ENCODE measurements at regions not wholly inside any gene's neighbourhood (a gene's known extent, or its start where the extent isn't known, plus 50 kb on each side); places are given as distances from the start of the nearest gene placed in this dataset.
"Not testable (repeated sequence)": the region's sequence is repeated elsewhere in the genome, so short reads cannot be mapped to it uniquely, and the experiment has no call there.

- Mint-ChIP-seq H3K27me3 (no peaks in the 10 kb centered on the region), H3K9me3 (no peaks in the 10 kb centered on the region), H3K36me3 (ENCODE audit: low read depth) (no peaks in the 10 kb centered on the region), H3K4me3 (no peak overlapping the region), H3K27ac (no peak overlapping the region), H3K4me1 (ENCODE audit: low read depth) (no peaks in the 10 kb centered on the region)
- intact Hi-C loops (cut with micrococcal nuclease), result no loop called here
Observed at GRCh38 chr13:109941221-109941620, 154.8 kb upstream of the IRS2 start.

DNA sequence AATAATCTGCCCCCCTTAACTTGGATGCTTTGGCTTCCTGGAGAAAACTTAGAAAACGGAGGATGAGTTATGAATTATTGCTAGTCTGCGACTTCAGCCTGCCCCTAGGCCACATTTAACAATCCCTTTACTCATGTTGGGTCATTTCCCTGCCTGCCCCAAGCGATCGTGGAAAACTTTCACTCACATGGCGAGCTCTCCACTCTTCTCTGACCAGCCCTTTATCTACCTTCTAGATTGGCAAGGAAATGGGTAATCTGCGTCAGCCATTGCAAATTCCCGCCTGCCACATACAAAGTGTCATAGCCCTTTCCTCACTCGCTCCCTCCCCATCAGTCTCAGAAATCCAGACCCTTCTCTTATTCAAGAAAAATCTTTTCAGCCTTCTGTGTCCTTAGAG is 154.3 kb upstream of the IRS2 start:
- no peak overlapping the region for H3K27ac Mint-ChIP-seq
- H3K36me3 Mint-ChIP-seq (ENCODE audit: low read depth), result no peaks in the 10 kb centered on the region
- H3K4me1 Mint-ChIP-seq (ENCODE audit: low read depth), result no peaks in the 10 kb centered on the region
- no peaks in the 10 kb centered on the region for H3K9me3 Mint-ChIP-seq
- intact Hi-C loops (cut with micrococcal nuclease), result no loop called here
- H3K27me3 Mint-ChIP-seq, result no peaks in the 10 kb centered on the region
- no peak overlapping the region for H3K4me3 Mint-ChIP-seq

DNA sequence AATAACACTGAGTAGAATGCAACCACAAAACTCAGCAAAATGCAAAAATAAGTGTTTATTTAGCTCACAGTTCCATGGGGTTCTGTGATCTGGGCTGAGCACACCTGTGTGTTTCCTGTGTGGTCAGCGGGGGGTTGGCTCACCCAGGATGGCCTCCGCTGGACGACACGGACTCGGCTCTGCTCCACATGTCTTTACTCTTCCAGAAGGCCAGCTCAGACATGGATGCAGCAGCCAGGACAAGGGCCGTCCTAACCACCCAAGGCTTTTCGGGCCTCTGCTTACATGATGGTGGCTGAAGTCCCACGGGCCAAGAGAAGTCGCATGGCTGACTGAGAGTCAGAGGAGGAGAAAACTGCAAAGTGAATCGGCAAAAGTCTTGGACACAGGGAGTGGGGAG is 153.5 kb upstream of the IRS2 start:
- Mint-ChIP-seq H3K4me1 (ENCODE audit: low read depth) (no peaks in the 10 kb centered on the region), H3K9me3 (no peaks in the 10 kb centered on the region), H3K36me3 (ENCODE audit: low read depth) (no peaks in the 10 kb centered on the region), H3K27ac (no peak overlapping the region), H3K4me3 (no peak overlapping the region), H3K27me3 (no peaks in the 10 kb centered on the region)
- intact Hi-C loops (cut with micrococcal nuclease), result no loop called here

DNA sequence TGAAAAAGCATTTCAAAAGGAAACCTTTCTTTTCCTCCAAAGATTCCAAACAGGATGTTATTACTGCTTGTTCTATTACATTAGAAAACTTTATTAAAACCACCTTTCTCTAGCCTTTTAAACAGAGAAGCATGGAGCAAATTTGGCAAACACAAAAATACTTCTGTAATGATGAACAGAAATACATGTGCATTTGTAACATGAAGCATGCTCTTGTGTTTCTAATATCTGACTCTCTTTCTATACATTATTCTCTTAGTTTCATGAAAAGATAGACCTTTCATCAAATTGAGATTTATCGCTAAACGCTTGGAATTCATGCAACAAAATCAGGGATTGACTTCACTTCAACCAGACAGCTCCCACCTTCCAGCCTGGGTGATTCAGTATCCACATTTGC is 152.8 kb upstream of the IRS2 start:
- H3K27ac Mint-ChIP-seq, result no peak overlapping the region
- H3K27me3 Mint-ChIP-seq, result no peaks in the 10 kb centered on the region
- H3K4me3 Mint-ChIP-seq, result no peak overlapping the region
- H3K9me3 Mint-ChIP-seq, result peaks cover 6% of the 10 kb centered on the region
- H3K36me3 Mint-ChIP-seq (ENCODE audit: low read depth), result no peaks in the 10 kb centered on the region
- H3K4me1 Mint-ChIP-seq (ENCODE audit: low read depth), result no peaks in the 10 kb centered on the region
- intact Hi-C loops (cut with micrococcal nuclease), result no loop called here

DNA sequence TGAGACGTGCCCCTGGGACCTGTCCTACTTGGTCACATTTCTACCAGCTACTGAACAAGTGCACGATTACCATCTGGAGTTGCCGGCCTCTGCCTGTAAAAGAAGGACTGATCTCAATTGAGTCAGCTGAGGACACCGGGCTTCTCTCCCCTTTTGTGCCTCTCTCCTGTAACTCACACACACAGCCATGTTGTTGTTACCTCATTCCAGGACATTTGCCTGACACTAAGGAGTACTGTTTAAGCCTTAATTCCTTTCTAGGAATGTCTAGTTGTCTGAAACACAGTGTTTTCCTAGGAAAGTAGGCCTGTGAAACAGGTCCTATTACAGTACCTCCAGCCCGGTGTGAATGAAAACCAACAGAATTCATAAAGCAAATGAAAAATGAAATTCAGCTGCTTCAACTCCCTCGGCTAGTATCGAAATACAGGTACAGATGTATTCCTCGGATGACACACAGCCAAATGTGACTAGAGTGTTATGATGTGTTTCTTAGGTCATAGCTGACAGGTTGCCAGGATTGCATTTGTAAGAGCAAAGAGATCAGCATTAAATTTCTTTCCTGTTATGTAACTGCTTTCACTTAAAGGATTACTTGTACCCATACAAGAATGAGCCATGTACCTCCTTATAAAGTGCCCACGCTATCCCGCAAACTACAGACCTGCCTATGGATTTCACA is 152.0 kb upstream of the IRS2 start:
- intact Hi-C loops (cut with micrococcal nuclease), result no loop called here
- Mint-ChIP-seq H3K9me3 (peaks cover 7% of the 10 kb centered on the region), H3K36me3 (ENCODE audit: low read depth) (no peaks in the 10 kb centered on the region), H3K27ac (no peak overlapping the region), H3K4me3 (no peak overlapping the region), H3K27me3 (no peaks in the 10 kb centered on the region), H3K4me1 (ENCODE audit: low read depth) (no peaks in the 10 kb centered on the region)

DNA sequence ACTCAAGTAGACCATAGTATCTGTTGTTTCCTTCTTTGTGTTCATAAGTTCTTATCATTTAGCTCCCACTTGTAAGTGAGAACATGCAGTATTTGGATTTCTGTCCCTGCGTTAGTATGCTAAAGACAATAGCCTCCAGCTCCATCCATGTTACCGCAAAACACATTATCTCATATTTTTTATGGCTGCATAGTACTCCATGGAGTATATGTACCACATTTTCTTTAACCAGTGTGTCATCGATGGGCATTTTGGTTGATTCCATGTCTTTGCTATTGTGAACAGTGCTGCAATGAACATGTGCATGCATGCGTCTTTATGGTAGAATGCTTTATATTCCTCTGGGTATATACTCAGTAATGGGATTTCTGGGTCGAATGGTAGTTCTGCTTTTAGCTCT is 148.1 kb upstream of the IRS2 start:
- H3K27me3 Mint-ChIP-seq; intact Hi-C loops (cut with micrococcal nuclease); H3K9me3 Mint-ChIP-seq; H3K27ac Mint-ChIP-seq; H3K4me3 Mint-ChIP-seq; H3K36me3 Mint-ChIP-seq (ENCODE audit: low read depth); H3K4me1 Mint-ChIP-seq (ENCODE audit: low read depth): not testable (repeated sequence)

- Mint-ChIP-seq H3K36me3 (ENCODE audit: low read depth) (no peaks in the 10 kb centered on the region), H3K27me3 (peaks cover 4% of the 10 kb centered on the region), H3K4me1 (ENCODE audit: low read depth) (no peaks in the 10 kb centered on the region), H3K27ac (no peak overlapping the region), H3K9me3 (peaks cover 7% of the 10 kb centered on the region), H3K4me3 (no peak overlapping the region)
- intact Hi-C loops (cut with micrococcal nuclease), result no loop called here
Observed at GRCh38 chr13:109933476-109933875, 147.1 kb upstream of the IRS2 start.

GRCh38 chr13:109924376-109924775 is 138.0 kb upstream of the IRS2 start:
- Mint-ChIP-seq H3K9me3 (no peaks in the 10 kb centered on the region), H3K27ac (no peak overlapping the region), H3K27me3 (peaks cover 3% of the 10 kb centered on the region), H3K4me1 (ENCODE audit: low read depth) (no peaks in the 10 kb centered on the region), H3K36me3 (ENCODE audit: low read depth) (no peaks in the 10 kb centered on the region), H3K4me3 (no peak overlapping the region)
- intact Hi-C loops (cut with micrococcal nuclease), result no loop called here

DNA sequence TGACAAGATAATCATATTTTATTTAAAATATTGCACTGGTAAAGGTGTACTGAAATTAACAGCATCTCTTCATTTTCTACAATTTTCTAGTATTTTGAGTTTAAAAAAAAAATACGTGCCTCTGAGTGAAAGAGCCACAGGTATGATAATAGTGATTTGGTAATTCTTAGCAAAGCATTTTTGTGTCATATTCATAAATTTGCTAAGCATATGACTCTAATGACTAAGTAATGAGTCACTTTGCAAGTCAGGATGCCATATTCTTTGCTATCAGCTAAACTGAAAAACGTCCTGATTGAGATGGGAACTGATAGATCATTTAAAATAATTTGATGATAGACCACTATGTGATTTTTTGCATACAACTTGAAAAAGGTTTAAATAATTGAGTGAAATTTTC is 136.1 kb upstream of the IRS2 start:
- H3K36me3 Mint-ChIP-seq (ENCODE audit: low read depth), result no peaks in the 10 kb centered on the region
- H3K4me1 Mint-ChIP-seq (ENCODE audit: low read depth), result no peaks in the 10 kb centered on the region
- no peak overlapping the region for H3K4me3 Mint-ChIP-seq
- no peaks in the 10 kb centered on the region for H3K9me3 Mint-ChIP-seq
- H3K27ac Mint-ChIP-seq, result no peak overlapping the region
- intact Hi-C loops (cut with micrococcal nuclease), result no loop called here
- peaks cover 1% of the 10 kb centered on the region for H3K27me3 Mint-ChIP-seq

GRCh38 chr13:109919715-109920375 is 133.5 kb upstream of the IRS2 start:
- H3K36me3 Mint-ChIP-seq (ENCODE audit: low read depth), result no peaks in the 10 kb centered on the region
- no peak overlapping the region for H3K4me3 Mint-ChIP-seq
- intact Hi-C loops (cut with micrococcal nuclease), result no loop called here
- H3K9me3 Mint-ChIP-seq, result no peaks in the 10 kb centered on the region
- no peaks in the 10 kb centered on the region for H3K27me3 Mint-ChIP-seq
- H3K27ac Mint-ChIP-seq, result no peak overlapping the region
- no peaks in the 10 kb centered on the region for H3K4me1 Mint-ChIP-seq (ENCODE audit: low read depth)

- Mint-ChIP-seq H3K9me3 (no peaks in the 10 kb centered on the region), H3K4me1 (ENCODE audit: low read depth) (no peaks in the 10 kb centered on the region), H3K27me3 (no peaks in the 10 kb centered on the region), H3K27ac (no peak overlapping the region), H3K4me3 (no peak overlapping the region), H3K36me3 (ENCODE audit: low read depth) (no peaks in the 10 kb centered on the region)
- intact Hi-C loops (cut with micrococcal nuclease), result no loop called here
Observed at GRCh38 chr13:109918179-109918711, 131.9 kb upstream of the IRS2 start.

DNA sequence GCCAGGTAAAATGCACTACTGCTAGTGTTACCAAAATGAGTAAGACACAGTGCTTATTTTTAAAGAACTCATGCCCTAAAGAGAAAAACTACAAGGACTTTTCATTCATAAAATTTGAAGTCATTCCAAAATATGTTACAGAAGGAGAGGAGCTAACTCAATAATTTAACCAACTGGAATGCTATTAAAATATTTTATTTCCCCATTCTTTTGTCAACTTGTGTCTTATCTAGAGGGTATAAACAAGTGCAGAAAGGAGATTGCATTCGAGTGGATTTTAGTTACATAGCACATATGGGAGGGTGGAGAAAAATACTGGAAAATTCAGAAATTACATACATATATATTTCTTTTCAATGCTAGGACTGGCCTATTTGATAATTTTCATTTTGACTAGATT is 131.0 kb upstream of the IRS2 start:
- Mint-ChIP-seq H3K27ac (no peak overlapping the region), H3K4me1 (ENCODE audit: low read depth) (no peaks in the 10 kb centered on the region), H3K4me3 (no peak overlapping the region), H3K9me3 (no peaks in the 10 kb centered on the region), H3K36me3 (ENCODE audit: low read depth) (no peaks in the 10 kb centered on the region), H3K27me3 (no peaks in the 10 kb centered on the region)
- intact Hi-C loops (cut with micrococcal nuclease), result no loop called here

- H3K4me3 Mint-ChIP-seq, result no peak overlapping the region
- H3K27ac Mint-ChIP-seq, result no peak overlapping the region
- H3K36me3 Mint-ChIP-seq (ENCODE audit: low read depth), result no peaks in the 10 kb centered on the region
- no peaks in the 10 kb centered on the region for H3K9me3 Mint-ChIP-seq
- H3K4me1 Mint-ChIP-seq (ENCODE audit: low read depth), result no peaks in the 10 kb centered on the region
- H3K27me3 Mint-ChIP-seq, result no peaks in the 10 kb centered on the region
- intact Hi-C loops (cut with micrococcal nuclease), result no loop called here
Observed at GRCh38 chr13:109913936-109914510, 127.6 kb upstream of the IRS2 start.

DNA sequence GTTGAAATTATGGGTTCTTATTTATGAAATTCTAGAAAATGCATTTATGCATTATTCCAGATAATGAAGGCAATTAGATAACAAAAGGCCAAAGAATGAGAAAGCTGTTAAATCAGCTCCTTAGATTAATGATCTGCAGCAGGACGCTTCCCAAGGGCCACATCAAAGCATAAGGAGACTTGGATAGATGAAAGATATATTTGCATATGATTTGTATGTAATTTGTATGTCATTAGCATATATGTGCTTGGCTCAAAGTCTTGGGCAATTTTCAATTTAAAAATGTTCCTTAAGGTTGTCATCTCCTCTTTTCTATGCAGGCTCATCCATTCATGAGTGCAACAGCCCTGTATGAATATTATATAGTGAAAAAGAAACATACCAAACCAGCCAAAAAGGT is 126.8 kb upstream of the IRS2 start:
- no peaks in the 10 kb centered on the region for H3K9me3 Mint-ChIP-seq
- no peaks in the 10 kb centered on the region for H3K27me3 Mint-ChIP-seq
- H3K36me3 Mint-ChIP-seq (ENCODE audit: low read depth), result no peaks in the 10 kb centered on the region
- no peaks in the 10 kb centered on the region for H3K4me1 Mint-ChIP-seq (ENCODE audit: low read depth)
- no peak overlapping the region for H3K4me3 Mint-ChIP-seq
- intact Hi-C loops (cut with micrococcal nuclease), result no loop called here
- H3K27ac Mint-ChIP-seq, result no peak overlapping the region

Data from dendritic cell treated with granulocyte-macrophage colony-stimulating factor and Interleukin-4, amounts not matched to agents 40 ng/mL and 50 ng/mL, for 4 days (primary cell).